GM19455 (cell line): ENCODE measurements at regions not wholly inside any gene's neighbourhood (a gene's known extent, or its start where the extent isn't known, plus 50 kb on each side); places are given as distances from the start of the nearest gene placed in this dataset.
"Not testable (repeated sequence)": the region's sequence is repeated elsewhere in the genome, so short reads cannot be mapped to it uniquely, and the experiment has no call there.

Experiments
- ATAC-seq: cut with Tn5 transposase; IDR thresholded peaks from one replicate; pipeline ENCODE4 v1.9.1; 2021; ENCODE audit not compliant: unreplicated experiment

GRCh38 chr13:53264751-53265385 is 236.3 kb downstream of the OLFM4 start:
- no peak for ATAC-seq

- ATAC-seq, result no peak
Measured at GRCh38 chr13:53266757-53267156, 238.1 kb downstream of the OLFM4 start.

DNA sequence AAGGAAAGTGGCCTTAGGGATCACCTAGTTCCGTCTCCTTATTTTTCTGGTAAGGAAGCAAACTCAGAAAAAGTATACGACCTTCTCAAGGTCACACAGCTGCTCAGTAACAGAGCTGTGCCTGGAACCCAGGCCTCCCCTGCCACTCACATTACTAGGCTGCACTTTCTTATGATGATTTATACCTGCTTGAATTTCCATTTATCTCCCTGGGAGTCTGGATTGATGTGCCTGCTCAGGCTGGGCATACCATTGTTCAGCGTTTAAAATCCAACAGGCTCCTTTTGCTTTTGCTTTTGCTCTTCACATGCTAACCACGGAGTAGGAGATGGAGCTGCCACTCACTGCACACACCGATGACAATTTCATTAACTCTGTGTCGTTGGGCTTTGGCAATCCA is 241.0 kb downstream of the OLFM4 start:
- no peak for ATAC-seq

- ATAC-seq, result no peak
Measured at GRCh38 chr13:53272873-53273272, 244.3 kb downstream of the OLFM4 start.

DNA sequence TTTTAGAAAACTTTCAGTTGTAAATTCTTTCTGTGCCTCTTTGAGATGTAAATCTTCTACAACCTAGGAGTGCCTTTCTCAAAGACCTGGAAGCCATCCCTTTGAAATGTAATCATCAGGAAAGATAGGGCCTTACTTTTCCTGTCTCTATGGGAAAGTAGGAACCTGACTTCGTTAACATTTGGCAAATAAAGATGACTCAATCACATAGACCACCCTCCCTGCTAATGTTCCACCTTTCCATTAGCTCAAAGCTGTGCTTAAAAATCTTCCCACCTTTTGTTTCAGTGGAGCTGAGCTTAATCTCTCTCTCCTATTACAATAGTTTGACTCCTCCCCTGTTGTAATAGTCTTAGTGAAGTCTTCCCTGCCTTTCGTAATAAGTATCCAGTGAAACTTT is 247.7 kb downstream of the OLFM4 start:
- no peak for ATAC-seq

DNA sequence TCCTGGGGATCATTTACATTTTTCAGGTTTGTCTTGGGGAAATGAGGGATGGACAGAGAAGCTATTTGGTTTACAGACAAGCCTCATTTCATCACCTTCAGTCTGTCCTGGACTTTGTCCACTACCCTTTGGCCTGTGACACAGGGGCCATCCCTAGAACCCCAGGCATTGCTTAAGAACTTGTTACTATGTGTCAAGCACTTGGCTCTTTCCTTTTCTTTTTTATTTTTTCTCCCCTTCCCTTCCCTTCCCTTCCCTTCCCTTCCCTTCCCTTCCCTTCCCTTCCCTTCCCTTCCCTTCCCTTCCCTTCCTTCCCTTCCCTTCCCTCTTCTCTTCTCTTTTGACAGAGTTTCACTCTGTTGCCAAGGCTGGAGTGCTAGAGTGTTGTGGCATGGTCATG is 253.1 kb downstream of the OLFM4 start:
- no peak for ATAC-seq

DNA sequence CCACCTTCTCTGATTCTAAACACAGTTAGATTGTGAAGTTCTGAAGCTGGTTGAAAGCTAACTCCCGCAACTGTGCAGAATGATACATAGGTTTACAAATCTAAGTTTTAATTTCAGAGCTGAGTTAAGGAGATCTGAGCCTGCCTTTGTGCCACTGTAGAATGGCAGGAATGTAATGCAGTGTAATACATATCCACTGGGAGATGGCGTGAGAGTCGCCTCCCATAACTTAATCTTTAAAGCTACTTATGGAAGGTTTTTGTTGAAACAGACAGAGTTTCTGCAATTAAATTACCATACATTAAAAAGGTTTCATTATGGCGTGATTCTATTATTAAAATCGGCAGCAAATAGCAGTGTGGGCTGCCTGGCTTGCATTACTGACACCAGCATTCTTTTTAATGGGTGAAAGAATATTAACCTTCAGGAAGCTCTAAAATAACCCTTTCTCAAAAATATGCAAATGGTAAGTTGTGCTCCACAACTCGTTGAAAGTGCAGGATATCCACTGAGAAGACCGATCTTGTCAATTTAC is 257.4 kb downstream of the OLFM4 start:
- ATAC-seq, result no peak

DNA sequence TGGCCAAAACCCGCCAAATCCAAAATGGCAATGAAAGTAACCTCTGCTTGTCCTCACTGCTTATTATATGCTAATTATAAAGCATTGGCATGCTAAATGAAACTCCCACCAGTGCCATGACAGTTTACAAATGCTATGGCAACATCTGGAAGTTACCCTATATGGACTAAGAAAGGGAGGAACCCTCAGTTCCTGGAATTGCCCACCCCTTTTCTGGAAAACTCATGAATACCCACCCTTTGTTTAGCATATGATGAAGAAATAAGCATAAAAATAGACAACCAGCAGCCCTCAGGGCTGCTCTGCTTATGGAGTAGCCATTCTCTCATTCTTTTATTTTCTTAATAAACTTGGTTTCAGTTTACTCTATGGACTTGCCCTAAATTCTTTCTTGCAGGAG is 269.8 kb downstream of the OLFM4 start:
- no peak for ATAC-seq

GRCh38 chr13:53301449-53301848 is 272.8 kb downstream of the OLFM4 start:
- ATAC-seq, result no peak

DNA sequence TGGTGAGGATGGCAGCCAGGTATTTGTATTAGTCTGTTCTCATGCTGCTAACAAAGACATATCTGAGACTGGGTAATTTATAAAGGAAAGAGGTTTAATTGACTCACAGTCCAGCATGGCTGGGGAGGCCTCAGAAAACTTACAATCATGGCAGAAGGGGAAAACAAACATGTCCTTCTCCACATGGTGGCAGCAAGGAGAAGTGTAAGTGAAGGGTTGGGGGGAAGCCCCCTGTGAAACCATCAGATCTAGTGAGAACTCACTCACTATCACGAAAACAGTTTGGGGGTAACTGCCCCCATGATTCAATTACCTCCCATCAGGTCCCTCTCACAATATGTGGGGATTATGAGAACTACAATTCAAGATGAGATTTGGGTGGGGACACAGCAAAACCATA is 276.8 kb downstream of the OLFM4 start:
- ATAC-seq, result not testable (repeated sequence)

- ATAC-seq, result no peak
Measured at GRCh38 chr13:53310786-53311185, 282.2 kb downstream of the OLFM4 start.

- ATAC-seq, result no peak
Measured at GRCh38 chr13:53311561-53311960, 282.9 kb downstream of the OLFM4 start.

- ATAC-seq, result no peak
Measured at GRCh38 chr13:53321296-53321801, 292.7 kb downstream of the OLFM4 start.

- ATAC-seq, result no peak
Measured at GRCh38 chr13:53324656-53325055, 296.0 kb downstream of the OLFM4 start.

DNA sequence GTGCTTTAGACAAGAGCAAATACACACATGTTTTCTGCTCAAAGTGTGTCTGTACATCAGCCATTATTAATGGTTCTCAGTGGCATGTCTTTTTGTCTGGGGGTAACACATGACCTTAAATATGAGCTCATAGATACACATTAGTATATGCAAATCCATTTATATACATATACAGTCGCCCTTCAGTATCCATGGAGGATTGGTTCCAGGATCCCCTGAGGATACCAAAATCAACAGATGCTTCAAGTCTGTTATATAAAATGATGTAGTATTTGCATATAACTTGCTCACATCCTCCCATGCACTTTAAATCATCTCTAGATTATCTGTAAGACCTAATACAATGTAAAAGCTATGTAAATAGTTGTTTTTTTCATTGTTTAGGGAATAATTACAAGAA is 298.1 kb downstream of the OLFM4 start:
- no peak for ATAC-seq

DNA sequence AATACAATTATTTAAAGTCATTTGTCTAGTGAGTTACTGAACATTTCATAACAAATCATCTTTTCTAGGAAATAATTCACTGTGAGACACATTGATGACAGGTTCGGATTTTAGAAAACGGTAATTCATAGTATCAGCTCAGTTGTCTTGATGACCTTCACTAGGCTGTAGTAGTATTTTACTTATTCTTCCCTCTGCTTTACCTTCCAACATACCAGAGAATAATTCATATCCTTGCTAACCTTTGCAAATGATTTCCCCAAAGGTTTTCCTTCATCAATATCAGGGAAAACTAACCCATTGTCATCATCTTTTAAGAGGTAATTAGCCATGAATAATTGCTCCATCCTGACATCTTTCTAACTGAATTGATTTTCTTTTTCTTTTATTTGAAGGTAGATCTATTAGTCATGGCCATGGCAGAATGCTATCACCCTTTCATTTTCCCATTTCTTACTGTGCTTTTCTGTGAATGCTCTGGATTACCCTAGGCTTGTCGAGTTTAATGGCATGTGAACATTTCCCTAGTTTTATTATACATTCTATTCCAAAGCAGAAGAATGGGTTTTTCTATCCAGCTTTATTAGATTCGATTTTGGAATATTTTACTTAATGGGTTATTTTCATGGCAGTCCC is 299.2 kb downstream of the OLFM4 start:
- no peak for ATAC-seq

- no peak for ATAC-seq
Measured at GRCh38 chr13:53336441-53337160, 308.0 kb downstream of the OLFM4 start.

GRCh38 chr13:53338760-53339159 is 310.1 kb downstream of the OLFM4 start:
- no peak for ATAC-seq

GRCh38 chr13:53340505-53341143 is 312.0 kb downstream of the OLFM4 start:
- no peak for ATAC-seq

- no peak for ATAC-seq
Measured at GRCh38 chr13:53341144-53341510, 312.5 kb downstream of the OLFM4 start.

- no peak for ATAC-seq
Measured at GRCh38 chr13:53342623-53343360, 314.2 kb downstream of the OLFM4 start.
